ENCODE measurements at regions not wholly inside any gene's neighbourhood (a gene's known extent, or its start where the extent isn't known, plus 50 kb on each side); places are given as distances from the start of the nearest gene placed in this dataset.

DNA sequence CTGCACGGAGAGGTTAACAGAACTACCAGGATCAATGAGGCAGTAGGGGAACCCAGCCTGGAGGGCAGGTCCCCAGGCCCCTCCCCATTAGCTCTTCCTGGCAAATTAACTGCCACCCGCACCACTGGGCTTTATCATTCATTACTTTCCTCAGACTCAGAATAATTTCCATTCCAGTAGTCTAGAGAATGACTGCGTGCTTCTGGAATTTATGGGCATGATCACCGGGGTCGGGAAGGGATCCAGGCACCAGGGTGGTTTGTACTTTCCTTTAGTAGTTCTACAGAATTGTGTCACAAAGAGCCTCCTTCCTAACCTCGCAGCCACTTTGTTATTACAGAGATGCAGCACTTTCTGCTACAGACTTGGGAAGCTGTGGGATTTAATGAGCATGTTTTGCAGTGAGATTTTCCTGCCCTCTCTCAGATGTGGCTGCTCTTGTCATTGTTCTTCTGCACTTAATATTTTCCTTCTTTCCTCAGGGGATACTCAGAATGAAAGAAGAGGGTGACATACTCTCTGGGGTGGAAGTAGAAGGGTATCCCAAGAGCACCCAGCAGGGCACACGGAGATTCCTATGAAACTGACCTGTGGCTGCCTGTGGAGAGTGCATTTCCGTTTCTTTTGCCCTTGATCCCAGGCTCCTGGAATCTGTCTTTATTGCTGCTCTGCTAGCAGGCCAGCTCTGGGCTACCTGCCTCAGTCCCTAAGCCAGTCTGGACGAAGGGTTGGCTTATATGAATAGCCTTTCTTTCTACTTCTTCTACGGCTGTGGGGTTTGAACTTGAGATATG is 285.0 kb upstream of the SLC10A2 start:
- TF ChIP-seq POLR2A (IDR thresholded peaks at IDR 0.05; ENCODE audit: low read depth, low read length), result no peak
- no peak for TF ChIP-seq POLR2AphosphoS5 (IDR thresholded peaks at IDR 0.05; ENCODE audit: low read depth, low read length)

Data from GM12892 (cell line).